HepG2 (cell line): ENCODE measurements at regions not wholly inside any gene's neighbourhood (a gene's known extent, or its start where the extent isn't known, plus 50 kb on each side); places are given as distances from the start of the nearest gene placed in this dataset.

Experiments used
- ARID3A ChIP-seq: IDR thresholded peaks from 2 replicates; pipeline ENCODE4 v1.6.1; 2012; ENCODE audit warnings: low read depth, low read length, improper control_type of control experiment
- ASH2L ChIP-seq: fragments of 300-600, 200-600 bp; sonication (generic); IDR thresholded peaks from 2 replicates; pipeline ENCODE4 v1.7.0; 2017; ENCODE audit warnings: low read depth, mild to moderate bottlenecking, moderate library complexity, mixed read lengths, low read length; ENCODE audit not compliant: insufficient read length
- BCL6 ChIP-seq: IDR thresholded peaks from 2 replicates; pipeline ENCODE4 v1.6.1; 2016; ENCODE audit warnings: missing genetic modification reagents, missing compliant biosample characterization
- CHD2 ChIP-seq: IDR thresholded peaks from 2 replicates; pipeline ENCODE4 v1.6.1; 2011; ENCODE audit warnings: low read depth, low read length, improper control_type of control experiment
- DNMT3B ChIP-seq: conservative IDR thresholded peaks from 2 replicates; pipeline ENCODE4 v1.6.1; 2016; ENCODE audit warnings: missing biosample characterization, control low read depth
- FOXA3 ChIP-seq: IDR thresholded peaks from 2 replicates; pipeline ENCODE4 v1.6.1; 2016; ENCODE audit warnings: missing genetic modification reagents, missing compliant biosample characterization
- FOXO1 ChIP-seq: sonication (generic); formaldehyde crosslinking; IDR thresholded peaks from 2 replicates; pipeline ENCODE4 v1.4.0; 2020; ENCODE audit warnings: missing genetic modification reagents
- HDAC2 ChIP-seq: sonication (generic); formaldehyde crosslinking; IDR thresholded peaks from 2 replicates; pipeline ENCODE4 v1.4.0; 2020; ENCODE audit warnings: missing genetic modification reagents
- HIVEP1 ChIP-seq: sonication (generic); formaldehyde crosslinking; IDR thresholded peaks from 2 replicates; pipeline ENCODE4 v1.4.0; 2020; ENCODE audit warnings: mild to moderate bottlenecking, missing genetic modification reagents
- NFE2L2 ChIP-seq: fragments of 150-350 bp; IDR thresholded peaks from 2 replicates; pipeline ENCODE4 v1.6.1; 2014; ENCODE audit warnings: low read length
- NFKBIZ ChIP-seq: IDR thresholded peaks from 2 replicates; pipeline ENCODE4 v1.6.1; 2018; ENCODE audit warnings: missing genetic modification reagents, missing compliant biosample characterization
- NKX3-1 ChIP-seq: sonication (generic); formaldehyde crosslinking; IDR thresholded peaks from 2 replicates; pipeline ENCODE4 v1.5.0; 2020; ENCODE audit warnings: missing genetic modification reagents
- NR3C1 ChIP-seq: sonication (generic); formaldehyde crosslinking; IDR thresholded peaks from 2 replicates; pipeline ENCODE4 v1.4.0; 2020; ENCODE audit warnings: missing genetic modification reagents
- PCBP2 ChIP-seq: fragments of 200-400 bp; formaldehyde crosslinking; optimal IDR thresholded peaks from 2 replicates; pipeline ENCODE3; 2018; ENCODE audit warnings: low read length, low read depth; ENCODE audit not compliant: poor library complexity, severe bottlenecking
- PHF5A ChIP-seq: IDR thresholded peaks from one replicate; pipeline ENCODE4 v1.6.1; 2018; ENCODE audit warnings: low read depth, missing genetic modification reagents; ENCODE audit not compliant: unreplicated experiment
- SMYD3 ChIP-seq: sonication (generic); formaldehyde crosslinking; IDR thresholded peaks from 2 replicates; pipeline ENCODE4 v1.8.1; 2023; ENCODE audit warnings: mild to moderate bottlenecking, missing genetic modification reagents
- SRSF4 ChIP-seq: fragments of 200-400 bp; formaldehyde crosslinking; IDR thresholded peaks from one replicate; pipeline ENCODE4 v1.6.1; 2018; ENCODE audit warnings: mild to moderate bottlenecking, low read depth, low read length, moderate library complexity; ENCODE audit not compliant: poor library complexity, severe bottlenecking
- TAF15 ChIP-seq: fragments of 200-400 bp; formaldehyde crosslinking; IDR thresholded peaks from one replicate; pipeline ENCODE4 v1.6.1; 2018; ENCODE audit warnings: mild to moderate bottlenecking, low read depth, low read length; ENCODE audit not compliant: poor library complexity, severe bottlenecking
- TCF12 ChIP-seq, 2 experiments: fragments of 450-650 bp in 1 of 2; sonication (generic) in 1 of 2; formaldehyde crosslinking in 1 of 2; IDR thresholded peaks; 2 replicates each; pipeline versions ENCODE4 v1.6.1 to v1.8.0; 2017 to 2022; ENCODE audit warnings: antibody characterized with exemption in 1 of 2, mild to moderate bottlenecking in 1 of 2, missing genetic modification reagents in 1 of 2, moderate library complexity in 1 of 2
- THYN1 ChIP-seq: sonication (generic); formaldehyde crosslinking; IDR thresholded peaks from 2 replicates; pipeline ENCODE4 v1.8.1; 2023; ENCODE audit warnings: low read depth, mild to moderate bottlenecking, moderate library complexity, missing genetic modification reagents, borderline replicate concordance
- ZNF552 ChIP-seq: sonication (generic); formaldehyde crosslinking; IDR thresholded peaks from 2 replicates; pipeline ENCODE4 v1.9.0; 2022; ENCODE audit warnings: missing genetic modification reagents, mild to moderate bottlenecking, borderline replicate concordance
- ZNF747 ChIP-seq: sonication (generic); formaldehyde crosslinking; IDR thresholded peaks from 2 replicates; pipeline ENCODE4 v1.8.1; 2023; ENCODE audit warnings: missing genetic modification reagents, mild to moderate bottlenecking, borderline replicate concordance
- ZNF780A ChIP-seq: sonication (generic); formaldehyde crosslinking; IDR thresholded peaks from 2 replicates; pipeline ENCODE4 v1.8.0; 2022; ENCODE audit warnings: mild to moderate bottlenecking, missing genetic modification reagents, moderate library complexity
- ZNF883 ChIP-seq: sonication (generic); formaldehyde crosslinking; IDR thresholded peaks from 2 replicates; pipeline ENCODE4 v1.5.1; 2020; ENCODE audit warnings: mild to moderate bottlenecking, missing genetic modification reagents; ENCODE audit errors: not compliant biosample characterization
- ZSCAN5A ChIP-seq: sonication (generic); formaldehyde crosslinking; IDR thresholded peaks from 2 replicates; pipeline ENCODE4 v1.8.0; 2022; ENCODE audit warnings: mild to moderate bottlenecking, missing genetic modification reagents, borderline replicate concordance
- TF ChIP-seq, protein P1 (sequence below): IDR thresholded peaks from 2 replicates; pipeline ENCODE4 v1.4.0; 2020; ENCODE audit warnings: mild to moderate bottlenecking, missing genetic modification reagents

GRCh38 chr12:91926848-91927247, 218.8 kb downstream of the BTG1 start (continued):
- TF ChIP-seq CHD2, result no peak
- no peak for TF ChIP-seq TCF12 (IDR thresholded peaks at IDR 0.05)
- TF ChIP-seq TCF12 (CRISPR knock-in tag; IDR thresholded peaks at IDR 0.05), result no peak
- no peak for TF ChIP-seq SMYD3 (CRISPR knock-in tag)
- TF ChIP-seq ZNF552 (CRISPR knock-in tag), result no peak
- TF ChIP-seq NFKBIZ, result no peak
- TF ChIP-seq ZSCAN5A (CRISPR knock-in tag), result no peak
- TF ChIP-seq PCBP2, result no peak
- TF ChIP-seq, protein P1, sequence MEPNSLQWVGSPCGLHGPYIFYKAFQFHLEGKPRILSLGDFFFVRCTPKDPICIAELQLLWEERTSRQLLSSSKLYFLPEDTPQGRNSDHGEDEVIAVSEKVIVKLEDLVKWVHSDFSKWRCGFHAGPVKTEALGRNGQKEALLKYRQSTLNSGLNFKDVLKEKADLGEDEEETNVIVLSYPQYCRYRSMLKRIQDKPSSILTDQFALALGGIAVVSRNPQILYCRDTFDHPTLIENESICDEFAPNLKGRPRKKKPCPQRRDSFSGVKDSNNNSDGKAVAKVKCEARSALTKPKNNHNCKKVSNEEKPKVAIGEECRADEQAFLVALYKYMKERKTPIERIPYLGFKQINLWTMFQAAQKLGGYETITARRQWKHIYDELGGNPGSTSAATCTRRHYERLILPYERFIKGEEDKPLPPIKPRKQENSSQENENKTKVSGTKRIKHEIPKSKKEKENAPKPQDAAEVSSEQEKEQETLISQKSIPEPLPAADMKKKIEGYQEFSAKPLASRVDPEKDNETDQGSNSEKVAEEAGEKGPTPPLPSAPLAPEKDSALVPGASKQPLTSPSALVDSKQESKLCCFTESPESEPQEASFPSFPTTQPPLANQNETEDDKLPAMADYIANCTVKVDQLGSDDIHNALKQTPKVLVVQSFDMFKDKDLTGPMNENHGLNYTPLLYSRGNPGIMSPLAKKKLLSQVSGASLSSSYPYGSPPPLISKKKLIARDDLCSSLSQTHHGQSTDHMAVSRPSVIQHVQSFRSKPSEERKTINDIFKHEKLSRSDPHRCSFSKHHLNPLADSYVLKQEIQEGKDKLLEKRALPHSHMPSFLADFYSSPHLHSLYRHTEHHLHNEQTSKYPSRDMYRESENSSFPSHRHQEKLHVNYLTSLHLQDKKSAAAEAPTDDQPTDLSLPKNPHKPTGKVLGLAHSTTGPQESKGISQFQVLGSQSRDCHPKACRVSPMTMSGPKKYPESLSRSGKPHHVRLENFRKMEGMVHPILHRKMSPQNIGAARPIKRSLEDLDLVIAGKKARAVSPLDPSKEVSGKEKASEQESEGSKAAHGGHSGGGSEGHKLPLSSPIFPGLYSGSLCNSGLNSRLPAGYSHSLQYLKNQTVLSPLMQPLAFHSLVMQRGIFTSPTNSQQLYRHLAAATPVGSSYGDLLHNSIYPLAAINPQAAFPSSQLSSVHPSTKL (CRISPR knock-in tag), result 0 out of 2 replicates have a peak, but pooled peaks have one; percentile 27
- TF ChIP-seq SRSF4, result no peak
- TF ChIP-seq DNMT3B (CRISPR knock-in tag), result no peak
- TF ChIP-seq ZNF883 (CRISPR knock-in tag), result no peak
- TF ChIP-seq TAF15, result no peak
- no peak for TF ChIP-seq NFE2L2
- TF ChIP-seq ZNF747 (CRISPR knock-in tag), result no peak
- peak; percentile 54; the same call in 1 of the 2 replicates for TF ChIP-seq ARID3A
- TF ChIP-seq NR3C1 (CRISPR knock-in tag), result no peak
- TF ChIP-seq FOXO1 (CRISPR knock-in tag), result no peak
- TF ChIP-seq ZNF780A (CRISPR knock-in tag), result no peak
- TF ChIP-seq BCL6 (CRISPR knock-in tag), result peak; percentile 52
- no peak for TF ChIP-seq PHF5A
- no peak for TF ChIP-seq NKX3-1 (CRISPR knock-in tag)
- no peak for TF ChIP-seq ASH2L
- TF ChIP-seq THYN1 (CRISPR knock-in tag), result no peak
- peak; percentile 62 for TF ChIP-seq FOXA3 (CRISPR knock-in tag)
- no peak for TF ChIP-seq HIVEP1 (CRISPR knock-in tag)
- TF ChIP-seq HDAC2, result no peak
